GM23338 (cell line): ENCODE measurements at regions not wholly inside any gene's neighbourhood (a gene's known extent, or its start where the extent isn't known, plus 50 kb on each side); places are given as distances from the start of the nearest gene placed in this dataset.

Experiments used
- ATAC-seq: fragments of 200-7000 bp; cut with Tn5 transposase; 3 replicates; pipeline ENCODE4 v1.9.1; 2020
- DNase-seq: peaks from one replicate; pipeline ENCODE4 v3.0.0-alpha.2; 2015; ENCODE audit warnings: low spot score
- H2AFZ ChIP-seq: fragments of 200-600 bp; sonication (generic); 2 replicates; pipeline ENCODE4 v1.8.0; 2016; ENCODE audit warnings: antibody characterized with exemption, mild to moderate bottlenecking, moderate library complexity
- H3F3A ChIP-seq: fragments of 200-600 bp; sonication (generic); replicated peaks from 2 replicates; pipeline ENCODE4 v1.8.0; 2017; ENCODE audit warnings: antibody characterized with exemption, mixed run types, low read depth
- H3K27ac ChIP-seq: fragments of 200-600 bp; sonication (generic); 2 replicates; pipeline ENCODE4 v1.6.1; 2016; ENCODE audit warnings: low read depth
- H3K27me3 ChIP-seq: fragments of 200-600 bp; sonication (generic); 2 replicates; pipeline ENCODE4 v1.8.0; 2016; ENCODE audit warnings: mild to moderate bottlenecking, mixed run types, moderate library complexity; ENCODE audit not compliant: insufficient read depth
- H3K36me3 ChIP-seq: fragments of 200-600 bp; sonication (generic); 2 replicates; pipeline ENCODE4 v1.8.0; 2016; ENCODE audit warnings: mild to moderate bottlenecking; ENCODE audit not compliant: insufficient read depth
- H3K4me1 ChIP-seq: fragments of 200-600 bp; sonication (generic); 2 replicates; pipeline ENCODE4 v1.8.0; 2016; ENCODE audit warnings: mild to moderate bottlenecking, moderate library complexity; ENCODE audit not compliant: insufficient read depth
- H3K4me2 ChIP-seq: fragments of 200-600 bp; sonication (generic); 2 replicates; pipeline ENCODE4 v1.7.1; 2017; ENCODE audit warnings: mixed run types
- H3K4me3 ChIP-seq: fragments of 200-600 bp; sonication (generic); 2 replicates; pipeline ENCODE4 v1.6.1; 2016; ENCODE audit warnings: mixed run types
- H3K79me2 ChIP-seq: fragments of 200-600 bp; sonication (generic); replicated peaks from 2 replicates; pipeline ENCODE4 v1.8.0; 2017; ENCODE audit warnings: mild to moderate bottlenecking; ENCODE audit not compliant: insufficient read depth
- H3K9me2 ChIP-seq: fragments of 200-600 bp; sonication (generic); 2 replicates; pipeline ENCODE4 v1.8.0; 2017; ENCODE audit not compliant: insufficient read depth
- H4K20me1 ChIP-seq: fragments of 200-600 bp; sonication (generic); replicated peaks from 2 replicates; pipeline ENCODE4 v1.8.0; 2017; ENCODE audit warnings: mild to moderate bottlenecking; ENCODE audit not compliant: insufficient read depth
- H3K27ac Mint-ChIP-seq: 2 replicates; pipeline ENCODE4 v1.8.0; 2020; ENCODE audit warnings: inconsistent platforms, mild to moderate bottlenecking, moderate library complexity, mixed read lengths
- H3K27me3 Mint-ChIP-seq: 3 replicates; pipeline ENCODE4 v1.8.0; 2022; ENCODE audit warnings: low read depth, mild to moderate bottlenecking, moderate library complexity, mixed read lengths, inconsistent platforms; ENCODE audit not compliant: insufficient read depth, poor library complexity
- H3K36me3 Mint-ChIP-seq: 3 replicates; pipeline ENCODE4 v1.8.0; 2021; ENCODE audit warnings: low read depth, mild to moderate bottlenecking, inconsistent platforms, moderate library complexity, mixed read lengths
- H3K4me1 Mint-ChIP-seq: 3 replicates; pipeline ENCODE4 v1.8.0; 2020; ENCODE audit warnings: mild to moderate bottlenecking, inconsistent platforms, mixed read lengths
- H3K4me3 Mint-ChIP-seq: 3 replicates; pipeline ENCODE4 v1.8.0; 2021; ENCODE audit warnings: moderate library complexity, mild to moderate bottlenecking, inconsistent platforms, mixed read lengths
- H3K9me3 Mint-ChIP-seq: 3 replicates; pipeline ENCODE4 v1.8.0; 2020; ENCODE audit warnings: moderate library complexity, mild to moderate bottlenecking, inconsistent platforms, mixed read lengths
- CREB1 ChIP-seq: fragments of 250-450 bp; sonication (Bioruptor Pico); IDR thresholded peaks from 2 replicates; pipeline ENCODE4 v1.5.0; 2020; ENCODE audit warnings: low read depth, mild to moderate bottlenecking, moderate library complexity
- EZH2 ChIP-seq: fragments of 200-600 bp; sonication (generic); IDR thresholded peaks from one replicate; pipeline ENCODE4 v1.8.0; 2017; ENCODE audit warnings: antibody characterized with exemption, mild to moderate bottlenecking, low read depth; ENCODE audit not compliant: unreplicated experiment
- EZH2phosphoT487 ChIP-seq: fragments of 200-600 bp; sonication (generic); IDR thresholded peaks from one replicate; pipeline ENCODE4 v1.8.1; 2018; ENCODE audit warnings: antibody characterized with exemption; ENCODE audit not compliant: unreplicated experiment
- NANOG ChIP-seq: IDR thresholded peaks from 2 replicates; pipeline ENCODE4 v1.6.1; 2016; ENCODE audit warnings: antibody characterized with exemption, borderline replicate concordance
- POLR2AphosphoS5 ChIP-seq: IDR thresholded peaks from 2 replicates; pipeline ENCODE4 v1.6.1; 2016; ENCODE audit warnings: antibody characterized with exemption, low read depth
- STAT1 ChIP-seq: IDR thresholded peaks from one replicate; pipeline ENCODE4 v1.6.1; 2016; ENCODE audit warnings: antibody characterized with exemption; ENCODE audit not compliant: unreplicated experiment
- ZNF114 ChIP-seq: fragments of 250-450 bp; sonication (Bioruptor Pico); IDR thresholded peaks from 2 replicates; pipeline ENCODE4 v1.5.0; 2020; ENCODE audit warnings: mild to moderate bottlenecking, moderate library complexity
- ZNF331 ChIP-seq: fragments of 250-450 bp; sonication (Bioruptor Pico); IDR thresholded peaks from 2 replicates; pipeline ENCODE4 v1.5.0; 2020; ENCODE audit warnings: low read depth, mild to moderate bottlenecking, moderate library complexity
- TF ChIP-seq, protein P1 (sequence below): IDR thresholded peaks from 2 replicates; pipeline ENCODE4 v1.6.1; 2016; ENCODE audit warnings: antibody characterized with exemption

DNA sequence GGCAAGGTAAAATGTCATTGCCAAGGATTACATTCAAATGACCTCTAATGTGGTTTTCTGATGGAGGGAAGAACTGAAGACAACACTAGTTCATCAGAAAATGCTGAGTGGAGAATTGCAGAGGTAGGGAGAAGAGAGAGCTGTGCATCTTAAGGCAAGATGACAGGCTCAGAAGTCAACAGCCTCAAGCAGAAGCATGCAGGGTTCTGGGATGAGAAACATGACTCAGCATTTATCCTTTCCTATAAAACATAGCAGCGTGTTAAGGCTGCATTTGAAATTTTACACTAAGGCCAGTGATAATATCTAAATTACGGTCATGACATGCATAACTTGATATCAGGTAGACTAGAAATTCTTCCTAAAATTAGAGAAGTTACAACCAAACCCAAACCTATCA is 53.7 kb upstream of the DYRK2 start (continued):
- no peak for TF ChIP-seq EZH2

DNA sequence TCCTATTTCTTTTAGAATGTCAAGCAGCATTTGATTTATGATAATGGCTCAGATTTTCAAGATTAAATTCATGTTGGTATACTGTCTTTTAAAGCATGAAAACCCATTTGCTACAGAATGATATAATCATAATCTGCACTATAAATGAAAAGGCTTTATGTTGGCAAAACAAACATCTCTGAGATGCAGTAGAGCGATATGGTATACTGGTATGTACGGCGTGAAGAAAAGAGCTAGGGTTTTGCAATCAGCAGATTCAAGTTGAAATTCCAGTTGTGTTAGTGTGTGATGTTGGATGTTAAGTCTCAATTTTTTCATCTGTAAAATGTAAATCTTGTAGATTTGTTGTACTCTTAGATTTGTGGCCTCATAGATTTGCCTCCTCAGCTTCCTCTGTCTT is 53.2 kb upstream of the DYRK2 start:
- no peak overlapping the region for H3K4me2 ChIP-seq
- Mint-ChIP-seq H3K4me1 (peaks cover 7% of the 10 kb centered on the region), H3K36me3 (peaks cover 9% of the 10 kb centered on the region; the same call in 1 of the 3 replicates), H3K4me3 (no peak overlapping the region), H3K27ac (peak overlapping the region; percentile 28; the same call in 1 of the 2 replicates), H3K9me3 (peaks cover 9% of the 10 kb centered on the region; the same call in 2 of the 3 replicates), H3K27me3 (peaks cover 1% of the 10 kb centered on the region)
- no peaks in the 10 kb centered on the region for H3K36me3 ChIP-seq
- H3K27me3 ChIP-seq = no peaks in the 10 kb centered on the region
- no peak for ATAC-seq
- no peaks in the 10 kb centered on the region for H3K9me2 ChIP-seq
- H2AFZ ChIP-seq = no peak overlapping the region
- no peak overlapping the region for H3K27ac ChIP-seq
- no peaks in the 10 kb centered on the region for H3F3A ChIP-seq
- DNase-seq = no peak
- H3K4me1 ChIP-seq = peaks cover 6% of the 10 kb centered on the region; the same call in 1 of the 2 replicates
- H3K4me3 ChIP-seq = no peak overlapping the region
- TF ChIP-seq POLR2AphosphoS5 (no peak), EZH2phosphoT487 (no peak), ZNF114 (CRISPR knock-in tag) (no peak), CREB1 (CRISPR knock-in tag) (no peak), NANOG (no peak), ZNF331 (CRISPR knock-in tag) (no peak), STAT1 (no peak), EZH2 (no peak)
- TF ChIP-seq, protein P1, sequence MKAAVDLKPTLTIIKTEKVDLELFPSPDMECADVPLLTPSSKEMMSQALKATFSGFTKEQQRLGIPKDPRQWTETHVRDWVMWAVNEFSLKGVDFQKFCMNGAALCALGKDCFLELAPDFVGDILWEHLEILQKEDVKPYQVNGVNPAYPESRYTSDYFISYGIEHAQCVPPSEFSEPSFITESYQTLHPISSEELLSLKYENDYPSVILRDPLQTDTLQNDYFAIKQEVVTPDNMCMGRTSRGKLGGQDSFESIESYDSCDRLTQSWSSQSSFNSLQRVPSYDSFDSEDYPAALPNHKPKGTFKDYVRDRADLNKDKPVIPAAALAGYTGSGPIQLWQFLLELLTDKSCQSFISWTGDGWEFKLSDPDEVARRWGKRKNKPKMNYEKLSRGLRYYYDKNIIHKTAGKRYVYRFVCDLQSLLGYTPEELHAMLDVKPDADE = no peak
- H3K79me2 ChIP-seq = no peaks in the 10 kb centered on the region
- no peaks in the 10 kb centered on the region for H4K20me1 ChIP-seq

DNA sequence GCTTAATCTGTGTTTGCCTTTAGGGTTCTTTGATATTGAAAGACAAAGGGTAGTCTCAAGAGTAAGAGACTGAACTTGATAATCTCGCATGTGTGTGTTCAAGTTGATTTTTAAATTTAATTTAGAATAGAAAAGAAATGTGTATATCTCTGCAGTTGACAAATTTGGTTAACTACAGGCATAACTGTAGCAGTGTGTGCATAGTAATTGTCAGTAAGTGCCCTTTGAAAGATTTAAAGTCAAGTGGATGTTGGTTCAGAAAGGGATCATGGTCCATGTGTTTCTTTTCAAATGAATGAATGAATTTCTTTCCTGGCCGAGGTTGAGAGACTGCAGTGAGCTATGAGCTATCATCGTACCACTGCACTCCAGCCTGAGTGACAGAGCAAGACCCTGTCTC is 49.9 kb upstream of the DYRK2 start:
- no peak for ATAC-seq
- Histone ChIP-seq H2AFZ (no peak overlapping the region), H3F3A (no peaks in the 10 kb centered on the region), H3K4me2 (no peak overlapping the region), H3K4me3 (no peak overlapping the region), H4K20me1 (no peaks in the 10 kb centered on the region), H3K36me3 (no peaks in the 10 kb centered on the region), H3K27me3 (no peaks in the 10 kb centered on the region), H3K9me2 (no peaks in the 10 kb centered on the region), H3K27ac (no peak overlapping the region), H3K79me2 (no peaks in the 10 kb centered on the region), H3K4me1 (no peaks in the 10 kb centered on the region)
- Mint-ChIP-seq H3K36me3 (peaks cover 9% of the 10 kb centered on the region; the same call in 1 of the 3 replicates), H3K27me3 (no peaks in the 10 kb centered on the region), H3K27ac (no peak overlapping the region), H3K4me3 (no peak overlapping the region), H3K4me1 (peaks cover 9% of the 10 kb centered on the region), H3K9me3 (peaks cover 9% of the 10 kb centered on the region; the same call in 2 of the 3 replicates)
- no peak for DNase-seq
- no peak for TF ChIP-seq EZH2
- TF ChIP-seq EZH2phosphoT487 = no peak
- TF ChIP-seq, protein P1 = no peak
